Neural cell (in vitro differentiated cells): ENCODE measurements at regions not wholly inside any gene's neighbourhood (a gene's known extent, or its start where the extent isn't known, plus 50 kb on each side); places are given as distances from the start of the nearest gene placed in this dataset.

ENCODE experiments used
- H2AFZ ChIP-seq: fragments of 200-600, 300-800 bp; sonication (generic), shearing (Covaris generic); 2 replicates; pipeline ENCODE4 v1.6.0; 2014; ENCODE audit warnings: low read depth, mild to moderate bottlenecking, antibody characterized with exemption, low read length, moderate library complexity
- H3F3A ChIP-seq: fragments of 200-600 bp; shearing (Covaris generic); 2 replicates; pipeline ENCODE4 v1.6.1; 2016; ENCODE audit warnings: mild to moderate bottlenecking, moderate library complexity, mixed read lengths, antibody characterized with exemption, low read length; ENCODE audit not compliant: insufficient read depth, poor library complexity, severe bottlenecking
- H3K27ac ChIP-seq: fragments of 200-600, 300-800 bp; sonication (generic), shearing (Covaris generic); 2 replicates; pipeline ENCODE4 v1.5.1; 2014; ENCODE audit warnings: mild to moderate bottlenecking, low read length, moderate library complexity
- H3K27me3 ChIP-seq: fragments of 300-800, 200-600 bp; sonication (generic), shearing (Covaris generic); 2 replicates; pipeline ENCODE4 v1.6.0; 2014; ENCODE audit warnings: mild to moderate bottlenecking, low read depth, low read length, moderate library complexity; ENCODE audit not compliant: insufficient read depth
- H3K36me3 ChIP-seq: fragments of 300-800, 200-600 bp; sonication (generic), shearing (Covaris generic); 2 replicates; pipeline ENCODE4 v1.5.1; 2014; ENCODE audit warnings: mild to moderate bottlenecking, antibody characterized with exemption, low read length, moderate library complexity; ENCODE audit not compliant: insufficient read depth
- H3K4me2 ChIP-seq: fragments of 300-800, 200-600 bp; sonication (generic), shearing (Covaris generic); 2 replicates; pipeline ENCODE4 v1.6.0; 2014; ENCODE audit warnings: mild to moderate bottlenecking, low read length
- H3K4me3 ChIP-seq: fragments of 300-800, 200-600 bp; sonication (generic), shearing (Covaris generic); 2 replicates; pipeline ENCODE4 v1.5.1; 2014; ENCODE audit warnings: mild to moderate bottlenecking, low read length, moderate library complexity
- H3K79me2 ChIP-seq: fragments of 200-600 bp; shearing (Covaris generic); replicated peaks from 2 replicates; pipeline ENCODE4 v1.6.0; 2014; ENCODE audit warnings: mild to moderate bottlenecking, low read length, moderate library complexity; ENCODE audit not compliant: insufficient read depth
- H3K9ac ChIP-seq: fragments of 300-800, 200-600 bp; sonication (generic), shearing (Covaris generic); 2 replicates; pipeline ENCODE4 v1.6.1; 2016; ENCODE audit warnings: mild to moderate bottlenecking, low read length, mixed read lengths
- H3K9me2 ChIP-seq: fragments of 200-600 bp; shearing (Covaris generic); 2 replicates; pipeline ENCODE4 v1.6.1; 2016; ENCODE audit warnings: mild to moderate bottlenecking, low read length, mixed read lengths; ENCODE audit not compliant: insufficient read depth
- H3K9me3 ChIP-seq: fragments of 200-600, 300-800 bp; sonication (generic), shearing (Covaris generic); 2 replicates; pipeline ENCODE4 v1.6.1; 2016; ENCODE audit warnings: mild to moderate bottlenecking, mixed run types, low read length, moderate library complexity, mixed read lengths
- H4K20me1 ChIP-seq: fragments of 200-600 bp; shearing (Covaris generic); 2 replicates; pipeline ENCODE4 v1.6.1; 2016; ENCODE audit warnings: mild to moderate bottlenecking, mixed run types; ENCODE audit not compliant: insufficient read depth
- EP300 ChIP-seq: fragments of 450-650 bp; conservative IDR thresholded peaks from 2 replicates; pipeline ENCODE4 v1.6.1; 2014; ENCODE audit warnings: antibody characterized with exemption, mild to moderate bottlenecking, moderate library complexity; ENCODE audit not compliant: poor library complexity, severe bottlenecking
- EZH2 ChIP-seq: fragments of 200-600, 300-800 bp; shearing (Covaris generic), sonication (generic); IDR thresholded peaks from 2 replicates; pipeline ENCODE4 v1.6.1; 2014; ENCODE audit warnings: antibody characterized with exemption, low read length, borderline replicate concordance, mild to moderate bottlenecking; ENCODE audit not compliant: insufficient read depth, poor library complexity, severe bottlenecking
- MXI1 ChIP-seq: fragments of 450-650 bp; conservative IDR thresholded peaks from 2 replicates; pipeline ENCODE4 v1.6.1; 2014; ENCODE audit warnings: antibody characterized with exemption, mild to moderate bottlenecking; ENCODE audit not compliant: poor library complexity, severe bottlenecking
- POLR2AphosphoS5 ChIP-seq: IDR thresholded peaks from 2 replicates; pipeline ENCODE4 v1.6.1; 2012
- RAD21 ChIP-seq: fragments of 450-650 bp; conservative IDR thresholded peaks from 2 replicates; pipeline ENCODE4 v1.6.1; 2014; ENCODE audit warnings: antibody characterized with exemption, mild to moderate bottlenecking, moderate library complexity
- SMC3 ChIP-seq: fragments of 450-650 bp; conservative IDR thresholded peaks from 2 replicates; pipeline ENCODE4 v1.6.1; 2014; ENCODE audit warnings: antibody characterized with exemption, mild to moderate bottlenecking, moderate library complexity; ENCODE audit not compliant: poor library complexity
- TAF1 ChIP-seq: IDR thresholded peaks from 2 replicates; pipeline ENCODE4 v1.6.1; 2012; ENCODE audit warnings: low read depth
- TF ChIP-seq, protein P1 (sequence below): IDR thresholded peaks from 2 replicates; pipeline ENCODE4 v1.6.1; 2012; ENCODE audit warnings: borderline replicate concordance
- TF ChIP-seq, protein P2 (sequence below): fragments of 450-650 bp; IDR thresholded peaks from 2 replicates; pipeline ENCODE4 v1.5.1; 2014; ENCODE audit warnings: antibody characterized with exemption, mild to moderate bottlenecking, moderate library complexity; ENCODE audit not compliant: poor library complexity, severe bottlenecking

DNA sequence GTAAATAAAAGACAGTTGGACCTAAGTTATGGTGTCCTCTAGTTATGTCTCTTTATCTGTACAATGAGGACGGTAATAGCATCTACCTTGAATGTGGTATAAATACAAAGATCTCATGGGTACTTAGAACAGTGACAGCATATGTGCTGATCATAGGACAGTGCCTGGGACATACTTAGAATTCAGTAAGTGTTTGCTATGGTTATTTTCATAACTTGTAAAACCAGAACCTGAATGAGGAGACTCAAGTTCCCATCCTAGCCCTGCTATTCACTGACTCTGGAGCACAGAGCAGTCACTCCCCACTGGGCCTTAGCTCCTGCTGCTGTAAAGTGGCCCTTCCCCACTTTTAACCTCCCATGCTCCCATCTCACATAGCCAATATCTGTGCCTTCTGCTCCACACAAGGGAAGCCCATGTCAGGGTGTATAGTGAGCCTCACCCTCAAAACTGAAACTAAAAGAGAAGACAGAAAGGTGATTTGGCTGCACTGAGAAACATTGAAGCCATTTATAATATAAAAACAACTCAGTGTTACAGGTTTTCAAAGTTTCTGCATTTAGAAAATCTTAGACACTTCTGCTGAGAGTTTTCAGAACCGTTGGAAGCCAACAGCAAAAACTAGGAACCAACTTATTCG lies 225.4 kb upstream of the UBE2E2 start:
- Histone ChIP-seq H3K9me2 (no peaks in the 10 kb centered on the region), H3K27me3 (no peaks in the 10 kb centered on the region), H3K4me3 (no peak overlapping the region), H3K9me3 (no peaks in the 10 kb centered on the region), H3K36me3 (no peaks in the 10 kb centered on the region), H3F3A (no peaks in the 10 kb centered on the region), H3K4me2 (no peak overlapping the region), H3K79me2 (no peaks in the 10 kb centered on the region), H2AFZ (no peak overlapping the region), H3K9ac (no peak overlapping the region), H3K27ac (no peak overlapping the region), H4K20me1 (no peaks in the 10 kb centered on the region)
- TF ChIP-seq, protein P1, sequence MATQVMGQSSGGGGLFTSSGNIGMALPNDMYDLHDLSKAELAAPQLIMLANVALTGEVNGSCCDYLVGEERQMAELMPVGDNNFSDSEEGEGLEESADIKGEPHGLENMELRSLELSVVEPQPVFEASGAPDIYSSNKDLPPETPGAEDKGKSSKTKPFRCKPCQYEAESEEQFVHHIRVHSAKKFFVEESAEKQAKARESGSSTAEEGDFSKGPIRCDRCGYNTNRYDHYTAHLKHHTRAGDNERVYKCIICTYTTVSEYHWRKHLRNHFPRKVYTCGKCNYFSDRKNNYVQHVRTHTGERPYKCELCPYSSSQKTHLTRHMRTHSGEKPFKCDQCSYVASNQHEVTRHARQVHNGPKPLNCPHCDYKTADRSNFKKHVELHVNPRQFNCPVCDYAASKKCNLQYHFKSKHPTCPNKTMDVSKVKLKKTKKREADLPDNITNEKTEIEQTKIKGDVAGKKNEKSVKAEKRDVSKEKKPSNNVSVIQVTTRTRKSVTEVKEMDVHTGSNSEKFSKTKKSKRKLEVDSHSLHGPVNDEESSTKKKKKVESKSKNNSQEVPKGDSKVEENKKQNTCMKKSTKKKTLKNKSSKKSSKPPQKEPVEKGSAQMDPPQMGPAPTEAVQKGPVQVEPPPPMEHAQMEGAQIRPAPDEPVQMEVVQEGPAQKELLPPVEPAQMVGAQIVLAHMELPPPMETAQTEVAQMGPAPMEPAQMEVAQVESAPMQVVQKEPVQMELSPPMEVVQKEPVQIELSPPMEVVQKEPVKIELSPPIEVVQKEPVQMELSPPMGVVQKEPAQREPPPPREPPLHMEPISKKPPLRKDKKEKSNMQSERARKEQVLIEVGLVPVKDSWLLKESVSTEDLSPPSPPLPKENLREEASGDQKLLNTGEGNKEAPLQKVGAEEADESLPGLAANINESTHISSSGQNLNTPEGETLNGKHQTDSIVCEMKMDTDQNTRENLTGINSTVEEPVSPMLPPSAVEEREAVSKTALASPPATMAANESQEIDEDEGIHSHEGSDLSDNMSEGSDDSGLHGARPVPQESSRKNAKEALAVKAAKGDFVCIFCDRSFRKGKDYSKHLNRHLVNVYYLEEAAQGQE: no peak
- TF ChIP-seq EP300: no peak
- TF ChIP-seq POLR2AphosphoS5: no peak
- TF ChIP-seq RAD21: no peak
- no peak for TF ChIP-seq TAF1
- TF ChIP-seq MXI1: no peak
- TF ChIP-seq, protein P2, sequence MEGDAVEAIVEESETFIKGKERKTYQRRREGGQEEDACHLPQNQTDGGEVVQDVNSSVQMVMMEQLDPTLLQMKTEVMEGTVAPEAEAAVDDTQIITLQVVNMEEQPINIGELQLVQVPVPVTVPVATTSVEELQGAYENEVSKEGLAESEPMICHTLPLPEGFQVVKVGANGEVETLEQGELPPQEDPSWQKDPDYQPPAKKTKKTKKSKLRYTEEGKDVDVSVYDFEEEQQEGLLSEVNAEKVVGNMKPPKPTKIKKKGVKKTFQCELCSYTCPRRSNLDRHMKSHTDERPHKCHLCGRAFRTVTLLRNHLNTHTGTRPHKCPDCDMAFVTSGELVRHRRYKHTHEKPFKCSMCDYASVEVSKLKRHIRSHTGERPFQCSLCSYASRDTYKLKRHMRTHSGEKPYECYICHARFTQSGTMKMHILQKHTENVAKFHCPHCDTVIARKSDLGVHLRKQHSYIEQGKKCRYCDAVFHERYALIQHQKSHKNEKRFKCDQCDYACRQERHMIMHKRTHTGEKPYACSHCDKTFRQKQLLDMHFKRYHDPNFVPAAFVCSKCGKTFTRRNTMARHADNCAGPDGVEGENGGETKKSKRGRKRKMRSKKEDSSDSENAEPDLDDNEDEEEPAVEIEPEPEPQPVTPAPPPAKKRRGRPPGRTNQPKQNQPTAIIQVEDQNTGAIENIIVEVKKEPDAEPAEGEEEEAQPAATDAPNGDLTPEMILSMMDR: no peak
- TF ChIP-seq SMC3: no peak
- TF ChIP-seq EZH2: no peak

DNA sequence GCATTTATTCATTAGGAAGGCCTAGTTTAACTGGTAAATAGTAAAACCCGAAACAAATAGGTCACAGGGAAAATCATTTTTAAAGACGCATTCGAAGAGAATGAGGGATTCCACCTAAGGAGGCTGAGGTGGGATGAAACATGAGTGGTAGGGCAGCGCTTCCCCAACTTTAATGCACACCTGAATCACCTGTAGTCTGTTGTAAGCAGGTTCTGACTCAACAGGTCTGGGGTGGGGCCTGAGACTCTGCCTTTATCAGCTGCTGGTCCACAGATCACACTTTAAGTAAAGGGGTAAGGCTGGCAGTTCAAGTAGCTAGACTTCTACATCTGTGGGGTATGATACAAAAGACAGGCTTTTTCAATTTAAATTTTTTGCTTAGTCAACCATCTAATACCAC lies 223.5 kb upstream of the UBE2E2 start:
- no peak overlapping the region for H3K4me3 ChIP-seq
- H3K9ac ChIP-seq: no peak overlapping the region
- no peak overlapping the region for H3K4me2 ChIP-seq
- no peaks in the 10 kb centered on the region for H3K79me2 ChIP-seq
- H2AFZ ChIP-seq: no peak overlapping the region
- no peaks in the 10 kb centered on the region for H3K9me2 ChIP-seq
- no peaks in the 10 kb centered on the region for H3K36me3 ChIP-seq
- H3K27ac ChIP-seq: no peak overlapping the region
- no peaks in the 10 kb centered on the region for H3K9me3 ChIP-seq
- H4K20me1 ChIP-seq: no peaks in the 10 kb centered on the region
- no peaks in the 10 kb centered on the region for H3F3A ChIP-seq
- no peaks in the 10 kb centered on the region for H3K27me3 ChIP-seq
- no peak for TF ChIP-seq TAF1
- TF ChIP-seq POLR2AphosphoS5: no peak
- TF ChIP-seq MXI1: no peak
- no peak for TF ChIP-seq RAD21
- no peak for TF ChIP-seq EZH2
- TF ChIP-seq, protein P2: no peak
- no peak for TF ChIP-seq EP300
- TF ChIP-seq, protein P1: no peak
- no peak for TF ChIP-seq SMC3
